Stimulated activated CD4-positive, alpha-beta T cell treated with anti-CD3 and anti-CD28 coated beads, Interleukin-12 subunit alpha, Interleukin-12 subunit beta, amount 100 ng/mL, for 4 hours (primary cell): ENCODE measurements at regions not wholly inside any gene's neighbourhood (a gene's known extent, or its start where the extent isn't known, plus 50 kb on each side); places are given as distances from the start of the nearest gene placed in this dataset.
A peak's percentile ranks its signal among the peaks of the same experiment; 100 is the strongest.

ENCODE experiments used
- DNase-seq: peaks from one replicate; pipeline ENCODE4 v3.0.0-alpha.2; 2020

- DNase-seq: no peak
These were observed 374.8 kb downstream of the MID1IP1 start for GRCh38 chrX:39176105-39176504.

GRCh38 chrX:39189431-39189830 lies 388.2 kb downstream of the MID1IP1 start:
- no peak for DNase-seq

- no peak for DNase-seq
These were observed 393.4 kb downstream of the MID1IP1 start for GRCh38 chrX:39194673-39195072.

- DNase-seq: no peak
These were observed 393.9 kb downstream of the MID1IP1 start for GRCh38 chrX:39195156-39195555.

- no peak for DNase-seq
These were observed 395.2 kb downstream of the MID1IP1 start for GRCh38 chrX:39196192-39197102.

- no peak for DNase-seq
These were observed 398.2 kb downstream of the MID1IP1 start for GRCh38 chrX:39199429-39199828.

GRCh38 chrX:39201305-39201990 lies 400.2 kb downstream of the MID1IP1 start:
- no peak for DNase-seq

GRCh38 chrX:39202641-39203040 lies 401.4 kb downstream of the MID1IP1 start:
- DNase-seq: no peak

GRCh38 chrX:39203427-39203826 lies 402.2 kb downstream of the MID1IP1 start:
- DNase-seq: no peak

GRCh38 chrX:39204353-39204752 lies 403.1 kb downstream of the MID1IP1 start:
- DNase-seq: no peak

- peak; percentile 26 for DNase-seq
These were observed 403.7 kb downstream of the MID1IP1 start for GRCh38 chrX:39204945-39205344.

GRCh38 chrX:39205467-39205866 lies 404.2 kb downstream of the MID1IP1 start:
- no peak for DNase-seq

- no peak for DNase-seq
These were observed 405.3 kb downstream of the MID1IP1 start for GRCh38 chrX:39206399-39207145.

- DNase-seq: no peak
These were observed 410.2 kb downstream of the MID1IP1 start for GRCh38 chrX:39211501-39211900.

- peak; percentile 41 for DNase-seq
These were observed 411.2 kb downstream of the MID1IP1 start for GRCh38 chrX:39212456-39212855.

- no peak for DNase-seq
These were observed 413.3 kb downstream of the MID1IP1 start for GRCh38 chrX:39214387-39215126.

- no peak for DNase-seq
These were observed 419.7 kb downstream of the MID1IP1 start for GRCh38 chrX:39220952-39221351.

- DNase-seq: no peak
These were observed 421.3 kb downstream of the MID1IP1 start for GRCh38 chrX:39222346-39223113.

GRCh38 chrX:39226251-39226650 lies 425.0 kb downstream of the MID1IP1 start:
- no peak for DNase-seq

- DNase-seq: no peak
These were observed 426.1 kb downstream of the MID1IP1 start for GRCh38 chrX:39227371-39227770.

GRCh38 chrX:39238006-39238405 lies 436.7 kb downstream of the MID1IP1 start:
- peak; percentile 12 for DNase-seq

- DNase-seq: no peak
These were observed 440.9 kb downstream of the MID1IP1 start for GRCh38 chrX:39242187-39242586.
